Left lung (tissue), 4 donors: ENCODE measurements at regions not wholly inside any gene's neighbourhood (a gene's known extent, or its start where the extent isn't known, plus 50 kb on each side); places are given as distances from the start of the nearest gene placed in this dataset.

ENCODE experiments used
- ATAC-seq: fragments of 200-7000 bp; cut with Tn5 transposase; one replicate; pipeline ENCODE4 v1.9.1; 2020; ENCODE audit warnings: moderate library complexity
- DNase-seq, 4 donors: peaks; one replicate each; pipeline ENCODE4 v3.0.0-alpha.2; 2013 to 2020
- H3K27ac ChIP-seq, 2 donors: fragments of 200-600 bp; sonication (generic) in 1 of 2; one replicate each; pipeline versions ENCODE4 v1.5.0 to v1.8.0; 2020 to 2021
- H3K27me3 ChIP-seq, 2 donors: fragments of 200-600 bp; sonication (generic) in 1 of 2; one replicate each; pipeline versions ENCODE4 v1.5.0 to v1.8.0; 2020 to 2021
- H3K36me3 ChIP-seq, 2 donors: fragments of 200-600 bp; sonication (generic) in 1 of 2; one replicate each; pipeline versions ENCODE4 v1.5.0 to v1.8.0; 2020 to 2021
- H3K4me1 ChIP-seq, 2 donors: fragments of 200-600 bp; one replicate each; pipeline ENCODE4 v1.8.0; 2021
- H3K4me3 ChIP-seq, 2 donors: fragments of 200-600 bp; sonication (generic) in 1 of 2; one replicate each; pipeline versions ENCODE4 v1.5.0 to v1.8.0; 2020 to 2021; ENCODE audit warnings: mild to moderate bottlenecking in 1 of 2
- H3K9me3 ChIP-seq, 2 donors: fragments of 200-600 bp; sonication (generic) in 1 of 2; one replicate each; pipeline versions ENCODE4 v1.5.0 to v1.8.0; 2020 to 2021
- intact Hi-C, 2 donors: fragments of 100-400 bp; cut with DNase I; formaldehyde crosslinking; loops; one replicate each; pipeline versions ENCODE4 v1.11.2 to v1.14.2; 2022
- TF ChIP-seq, protein P1 (sequence below), 2 donors: fragments of 200-600 bp; sonication (generic) in 1 of 2; IDR thresholded peaks; one replicate each; pipeline versions ENCODE4 v1.5.0 to v1.8.0; 2021; ENCODE audit warnings: antibody characterized with exemption in 2 of 2
- donor health status: DM: no; HTN: yes; CAD: no.
- donor health status: DM: no; HTN: no; CAD: no.

DNA sequence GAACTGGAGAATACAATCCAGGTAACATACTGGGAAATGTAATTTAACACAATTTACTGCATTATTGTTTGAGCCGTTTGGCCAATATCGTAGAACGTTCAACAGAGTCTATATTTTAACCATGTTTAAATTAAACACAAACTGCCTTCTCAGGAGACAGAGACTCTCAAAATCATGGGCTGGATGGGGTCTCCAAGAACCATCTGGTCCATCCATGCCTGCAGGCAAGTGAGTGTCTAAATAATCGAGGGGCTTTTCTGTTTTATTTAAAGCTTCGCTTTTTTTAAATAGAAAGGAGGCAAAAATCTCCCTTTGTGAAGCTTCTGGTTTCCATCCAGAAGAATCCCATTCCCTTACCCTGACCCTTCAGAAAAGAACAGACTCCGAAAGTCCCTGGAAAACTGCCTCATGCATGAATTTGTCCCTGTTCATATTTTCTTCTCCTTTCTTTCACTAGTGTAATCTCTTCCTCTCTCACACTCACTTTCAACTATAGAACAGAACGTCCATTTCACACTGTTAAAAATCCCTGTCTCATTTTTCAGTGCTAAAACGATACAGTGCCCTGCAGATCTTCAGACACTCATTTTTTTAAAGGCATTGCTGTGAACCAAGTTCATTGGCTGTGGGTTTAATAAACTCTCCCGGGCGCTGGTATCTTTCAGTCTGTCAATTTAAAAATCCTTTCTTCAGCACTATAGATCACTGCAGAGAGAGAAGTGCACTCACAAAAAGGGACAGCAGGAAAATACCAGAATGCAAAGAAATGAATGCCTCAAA lies 111.4 kb upstream of the TOM1L1 start:
- Histone ChIP-seq H3K4me1 (no peaks in the 10 kb centered on the region), H3K27ac (no peak overlapping the region), H3K4me3 (no peak overlapping the region), H3K36me3 (no peaks in the 10 kb centered on the region), H3K27me3 (no peaks in the 10 kb centered on the region), H3K9me3 (no peaks in the 10 kb centered on the region)
- no peak for DNase-seq
- no peak for ATAC-seq
- TF ChIP-seq, protein P1, sequence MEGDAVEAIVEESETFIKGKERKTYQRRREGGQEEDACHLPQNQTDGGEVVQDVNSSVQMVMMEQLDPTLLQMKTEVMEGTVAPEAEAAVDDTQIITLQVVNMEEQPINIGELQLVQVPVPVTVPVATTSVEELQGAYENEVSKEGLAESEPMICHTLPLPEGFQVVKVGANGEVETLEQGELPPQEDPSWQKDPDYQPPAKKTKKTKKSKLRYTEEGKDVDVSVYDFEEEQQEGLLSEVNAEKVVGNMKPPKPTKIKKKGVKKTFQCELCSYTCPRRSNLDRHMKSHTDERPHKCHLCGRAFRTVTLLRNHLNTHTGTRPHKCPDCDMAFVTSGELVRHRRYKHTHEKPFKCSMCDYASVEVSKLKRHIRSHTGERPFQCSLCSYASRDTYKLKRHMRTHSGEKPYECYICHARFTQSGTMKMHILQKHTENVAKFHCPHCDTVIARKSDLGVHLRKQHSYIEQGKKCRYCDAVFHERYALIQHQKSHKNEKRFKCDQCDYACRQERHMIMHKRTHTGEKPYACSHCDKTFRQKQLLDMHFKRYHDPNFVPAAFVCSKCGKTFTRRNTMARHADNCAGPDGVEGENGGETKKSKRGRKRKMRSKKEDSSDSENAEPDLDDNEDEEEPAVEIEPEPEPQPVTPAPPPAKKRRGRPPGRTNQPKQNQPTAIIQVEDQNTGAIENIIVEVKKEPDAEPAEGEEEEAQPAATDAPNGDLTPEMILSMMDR (IDR thresholded peaks at IDR 0.05) = no peak
- intact Hi-C loops = no loop called here

- intact Hi-C loops = no loop called here
- no peak for ATAC-seq
- TF ChIP-seq, protein P1 (IDR thresholded peaks at IDR 0.05) = no peak
These were observed 107.4 kb upstream of the TOM1L1 start for GRCh38 chr17:54793271-54793670.

DNA sequence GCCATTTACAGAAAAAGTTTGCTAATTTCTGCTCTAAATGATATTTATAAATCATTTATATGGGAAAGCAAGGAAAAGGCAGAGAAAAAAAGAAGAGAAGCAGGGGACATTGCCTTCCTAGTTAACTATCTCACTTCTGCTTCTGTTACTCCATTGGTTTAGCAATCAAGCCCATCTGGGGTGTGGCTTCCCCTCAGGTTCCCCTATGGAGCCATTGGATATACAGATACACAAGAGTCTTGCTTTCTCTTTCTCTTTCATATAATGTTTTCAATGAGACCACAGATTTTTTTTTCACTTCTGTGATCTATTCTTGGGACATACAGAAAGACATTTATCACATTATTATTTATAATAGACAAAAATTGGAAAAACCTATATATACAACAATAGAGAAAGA lies 105.6 kb upstream of the TOM1L1 start:
- Histone ChIP-seq H3K27me3 (no peaks in the 10 kb centered on the region), H3K9me3 (no peaks in the 10 kb centered on the region), H3K36me3 (no peaks in the 10 kb centered on the region), H3K4me1 (no peaks in the 10 kb centered on the region), H3K27ac (no peak overlapping the region), H3K4me3 (no peak overlapping the region)
- TF ChIP-seq, protein P1 (IDR thresholded peaks at IDR 0.05) = no peak
- DNase-seq (no peak), ATAC-seq (no peak)
- intact Hi-C loops = no loop called here

More at GRCh38 chr17:54793271-54793670, 107.4 kb upstream of the TOM1L1 start:
- no peak overlapping the region for H3K4me3 ChIP-seq
- H3K27me3 ChIP-seq = no peaks in the 10 kb centered on the region
- H3K4me1 ChIP-seq = no peaks in the 10 kb centered on the region
- no peaks in the 10 kb centered on the region for H3K36me3 ChIP-seq
- no peaks in the 10 kb centered on the region for H3K9me3 ChIP-seq
- no peak overlapping the region for H3K27ac ChIP-seq
- DNase-seq = no peak

- Histone ChIP-seq H3K4me1 (no peaks in the 10 kb centered on the region), H3K27ac (no peak overlapping the region), H3K36me3 (no peaks in the 10 kb centered on the region), H3K9me3 (no peaks in the 10 kb centered on the region), H3K27me3 (no peaks in the 10 kb centered on the region), H3K4me3 (no peak overlapping the region)
- DNase-seq (no peak), ATAC-seq (no peak)
- TF ChIP-seq, protein P1 (IDR thresholded peaks at IDR 0.05) = no peak
- intact Hi-C loops = no loop called here
These were observed 93.3 kb upstream of the TOM1L1 start for GRCh38 chr17:54807331-54807730.

DNA sequence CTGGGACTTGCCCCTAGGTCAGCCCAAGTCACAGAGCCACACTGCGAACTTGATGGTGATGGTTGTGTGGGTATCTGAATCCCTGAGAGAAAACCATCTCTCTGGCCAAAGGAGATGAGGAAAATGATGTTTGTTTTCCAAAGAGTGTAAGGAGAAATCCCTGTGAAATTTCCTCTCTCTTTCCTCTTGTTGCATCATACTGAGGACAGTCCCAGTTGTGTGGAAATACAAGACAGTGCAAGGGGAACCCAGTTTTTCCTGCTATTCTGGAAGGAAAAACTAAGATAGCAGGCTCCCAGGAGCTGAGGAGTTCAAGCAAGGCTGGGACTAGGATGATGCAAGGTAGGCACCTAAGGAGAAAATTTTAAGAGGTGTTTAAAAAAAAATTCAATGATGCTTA lies 86.8 kb upstream of the TOM1L1 start:
- no peaks in the 10 kb centered on the region for H3K4me1 ChIP-seq
- no peaks in the 10 kb centered on the region for H3K27me3 ChIP-seq
- DNase-seq = no peak
- no peak for ATAC-seq
- intact Hi-C loops = no loop called here
- H3K36me3 ChIP-seq = no peaks in the 10 kb centered on the region
- TF ChIP-seq, protein P1 (IDR thresholded peaks at IDR 0.05) = no peak
- H3K4me3 ChIP-seq = no peak overlapping the region
- H3K9me3 ChIP-seq = no peaks in the 10 kb centered on the region
- no peak overlapping the region for H3K27ac ChIP-seq
